ENCODE measurements at regions not wholly inside any gene's neighbourhood (a gene's known extent, or its start where the extent isn't known, plus 50 kb on each side); places are given as distances from the start of the nearest gene placed in this dataset.

DNA sequence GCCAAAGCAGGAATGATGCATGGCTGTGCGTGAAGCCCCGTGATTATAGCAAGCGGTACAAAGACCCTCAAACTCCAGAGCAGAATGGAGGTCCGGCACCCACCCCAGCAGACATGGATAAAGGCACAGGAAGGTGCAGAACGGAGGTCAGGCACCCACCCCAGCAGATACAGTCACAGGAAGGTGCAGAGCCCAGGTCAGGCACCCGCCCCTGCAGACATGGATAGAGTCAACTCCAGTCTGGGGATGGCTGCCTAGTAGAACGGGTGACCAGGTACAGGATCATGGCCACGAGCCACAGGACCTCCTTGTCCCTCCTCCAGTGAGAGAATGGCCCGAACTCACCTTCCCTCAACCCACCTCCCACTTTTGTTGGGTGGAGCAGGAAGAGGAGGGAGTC lies 318.3 kb upstream of the SALL3 start:
- intact Hi-C loops (cut with DNase I), result no loop called here
- H3K27me3 ChIP-seq, result peaks cover 0 to 15% (median 4%) of the 10 kb centered on the region in 3 donors
- WGBS, 2 donors, result 79 to 88% methylated on average over 9 of the region's 9 CpGs

DNA sequence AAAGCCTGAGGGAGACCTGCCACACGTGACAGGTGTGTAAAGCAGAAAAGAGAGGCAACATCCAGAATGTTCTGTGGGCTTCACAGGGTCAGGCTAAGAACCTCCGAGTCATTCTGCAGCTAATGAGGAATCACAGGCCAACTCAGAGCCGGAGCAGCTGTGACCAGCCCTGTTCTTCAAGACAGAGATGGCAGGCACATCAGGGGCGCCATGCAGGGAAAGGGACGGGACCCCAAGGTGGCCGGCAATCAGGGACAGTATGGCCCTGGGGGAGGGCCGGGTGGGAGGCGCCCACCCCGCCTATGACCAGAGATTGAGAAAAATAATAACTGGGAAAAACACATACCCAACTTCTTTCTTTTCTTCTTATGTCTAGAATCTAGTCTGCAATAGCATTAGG lies 316.7 kb upstream of the SALL3 start:
- H3K27me3 ChIP-seq, result peaks cover 0 to 15% (median 4%) of the 10 kb centered on the region in 3 donors
- no peak for TF ChIP-seq EP300 (IDR thresholded peaks at IDR 0.05)
- TF ChIP-seq POLR2AphosphoS5 (IDR thresholded peaks at IDR 0.05), result no peak
- TF ChIP-seq, protein P1, sequence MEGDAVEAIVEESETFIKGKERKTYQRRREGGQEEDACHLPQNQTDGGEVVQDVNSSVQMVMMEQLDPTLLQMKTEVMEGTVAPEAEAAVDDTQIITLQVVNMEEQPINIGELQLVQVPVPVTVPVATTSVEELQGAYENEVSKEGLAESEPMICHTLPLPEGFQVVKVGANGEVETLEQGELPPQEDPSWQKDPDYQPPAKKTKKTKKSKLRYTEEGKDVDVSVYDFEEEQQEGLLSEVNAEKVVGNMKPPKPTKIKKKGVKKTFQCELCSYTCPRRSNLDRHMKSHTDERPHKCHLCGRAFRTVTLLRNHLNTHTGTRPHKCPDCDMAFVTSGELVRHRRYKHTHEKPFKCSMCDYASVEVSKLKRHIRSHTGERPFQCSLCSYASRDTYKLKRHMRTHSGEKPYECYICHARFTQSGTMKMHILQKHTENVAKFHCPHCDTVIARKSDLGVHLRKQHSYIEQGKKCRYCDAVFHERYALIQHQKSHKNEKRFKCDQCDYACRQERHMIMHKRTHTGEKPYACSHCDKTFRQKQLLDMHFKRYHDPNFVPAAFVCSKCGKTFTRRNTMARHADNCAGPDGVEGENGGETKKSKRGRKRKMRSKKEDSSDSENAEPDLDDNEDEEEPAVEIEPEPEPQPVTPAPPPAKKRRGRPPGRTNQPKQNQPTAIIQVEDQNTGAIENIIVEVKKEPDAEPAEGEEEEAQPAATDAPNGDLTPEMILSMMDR (IDR thresholded peaks at IDR 0.05), result no peak
- TF ChIP-seq POLR2A (IDR thresholded peaks at IDR 0.05), result no peak
- 88 to 92% methylated on average over 9 of the region's 9 CpGs for WGBS, 2 donors
- intact Hi-C loops (cut with DNase I), result no loop called here
- DNase-seq, result no peak
- no peaks in the 10 kb centered on the region for H3K4me1 ChIP-seq
- no peak overlapping the region for H3K4me3 ChIP-seq
- H3K9me3 ChIP-seq, result no peaks in the 10 kb centered on the region
- H3K27ac ChIP-seq, result no peak overlapping the region
- no peaks in the 10 kb centered on the region for H3K36me3 ChIP-seq

More for the DNA sequence above, 318.3 kb upstream of the SALL3 start:
- Histone ChIP-seq H3K9me3 (no peaks in the 10 kb centered on the region), H3K4me3 (no peak overlapping the region), H3K27ac (no peak overlapping the region), H3K36me3 (no peaks in the 10 kb centered on the region), H3K4me1 (no peaks in the 10 kb centered on the region)
- TF ChIP-seq POLR2A (IDR thresholded peaks at IDR 0.05) (no peak), EP300 (IDR thresholded peaks at IDR 0.05) (no peak), POLR2AphosphoS5 (IDR thresholded peaks at IDR 0.05) (no peak)
- TF ChIP-seq, protein P1 (IDR thresholded peaks at IDR 0.05), result no peak
- no peak for DNase-seq

DNA sequence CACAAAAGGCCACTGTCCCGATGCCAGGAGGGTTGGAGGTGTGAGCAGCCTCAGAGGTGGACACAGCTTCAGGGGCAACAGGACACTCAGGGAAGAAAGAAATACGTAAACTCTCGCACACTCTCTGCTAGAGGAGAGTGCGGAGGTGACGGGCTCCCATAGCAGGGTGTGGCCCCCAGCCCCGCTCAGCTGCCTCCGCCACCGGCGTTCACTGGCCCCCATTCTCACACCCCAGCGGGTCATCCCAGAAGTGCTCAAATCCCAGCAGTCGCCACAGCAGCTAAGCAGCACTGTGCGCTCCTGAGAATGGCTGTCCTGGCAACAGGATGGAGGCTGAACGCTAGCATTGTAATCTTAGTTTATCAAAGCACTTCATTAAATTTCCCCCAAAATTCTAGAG lies 315.6 kb upstream of the SALL3 start:
- no peaks in the 10 kb centered on the region for H3K9me3 ChIP-seq
- H3K27me3 ChIP-seq, result peaks cover 0 to 13% (median 4%) of the 10 kb centered on the region in 3 donors
- H3K27ac ChIP-seq, result no peak overlapping the region
- no peaks in the 10 kb centered on the region for H3K36me3 ChIP-seq
- TF ChIP-seq POLR2A (IDR thresholded peaks at IDR 0.05) (no peak), POLR2AphosphoS5 (IDR thresholded peaks at IDR 0.05) (no peak), EP300 (IDR thresholded peaks at IDR 0.05) (no peak)
- TF ChIP-seq, protein P1 (IDR thresholded peaks at IDR 0.05), result no peak
- no peak for DNase-seq
- no peaks in the 10 kb centered on the region for H3K4me1 ChIP-seq
- 88% methylated on average over 13 of the region's 13 CpGs for WGBS, 2 donors
- H3K4me3 ChIP-seq, result no peak overlapping the region
- intact Hi-C loops (cut with DNase I), result no loop called here

DNA sequence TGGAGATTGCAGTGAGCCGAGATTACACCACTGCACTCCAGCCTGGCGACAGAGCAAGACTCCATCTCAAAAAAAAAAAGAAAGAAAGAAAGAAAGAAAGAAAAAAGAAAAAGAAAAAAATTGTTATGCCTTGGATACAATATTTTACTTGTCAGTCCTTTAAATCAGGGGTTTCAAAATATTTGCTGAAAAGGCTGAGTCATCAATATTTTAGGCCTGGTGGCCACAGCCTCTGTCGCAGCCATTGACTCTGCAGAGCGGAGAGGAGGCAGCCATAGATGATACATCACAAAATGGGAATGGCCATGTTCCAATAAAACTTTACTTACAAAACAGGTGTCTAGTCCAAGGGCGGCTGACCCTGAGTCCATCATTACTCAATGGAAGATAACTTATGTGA lies 314.8 kb upstream of the SALL3 start:
- WGBS, 2 donors, result 91 to 94% methylated on average over 5 of the region's 5 CpGs
- Histone ChIP-seq H3K4me3 (no peak overlapping the region), H3K27ac (no peak overlapping the region), H3K36me3 (no peaks in the 10 kb centered on the region), H3K9me3 (no peaks in the 10 kb centered on the region), H3K27me3 (peaks cover 0 to 6% (median under 1%) of the 10 kb centered on the region in 3 donors), H3K4me1 (no peaks in the 10 kb centered on the region)
- DNase-seq, result no peak
- intact Hi-C loops (cut with DNase I), result no loop called here
- no peak for TF ChIP-seq POLR2A (IDR thresholded peaks at IDR 0.05)
- TF ChIP-seq POLR2AphosphoS5 (IDR thresholded peaks at IDR 0.05), result no peak
- no peak for TF ChIP-seq EP300 (IDR thresholded peaks at IDR 0.05)
- TF ChIP-seq, protein P1 (IDR thresholded peaks at IDR 0.05), result no peak

DNA sequence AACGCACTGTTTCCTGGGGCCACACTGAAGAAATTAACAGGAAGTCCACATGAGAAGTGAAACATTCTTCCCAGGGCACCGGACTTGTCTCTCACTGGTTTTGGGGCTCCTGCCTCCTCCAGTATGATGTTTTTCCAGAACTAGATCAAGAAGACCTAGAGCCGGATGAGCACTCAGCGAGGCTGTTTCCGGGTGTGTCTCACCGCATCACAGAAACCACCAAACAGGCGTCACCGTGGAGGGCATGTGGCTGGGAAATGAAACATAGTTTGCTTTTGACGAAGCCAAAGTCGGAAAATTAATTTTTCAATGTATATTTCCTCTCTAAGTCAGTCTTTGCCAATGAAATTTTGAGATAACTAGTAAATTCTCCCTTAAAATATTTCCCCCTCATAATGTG lies 314.0 kb upstream of the SALL3 start:
- Histone ChIP-seq H3K4me3 (no peak overlapping the region), H3K27me3 (peaks cover 0 to under 1% (median 0%) of the 10 kb centered on the region in 3 donors), H3K36me3 (no peaks in the 10 kb centered on the region), H3K27ac (no peak overlapping the region), H3K4me1 (no peaks in the 10 kb centered on the region), H3K9me3 (no peaks in the 10 kb centered on the region)
- DNase-seq, result no peak
- TF ChIP-seq POLR2AphosphoS5 (IDR thresholded peaks at IDR 0.05) (no peak), EP300 (IDR thresholded peaks at IDR 0.05) (no peak), POLR2A (IDR thresholded peaks at IDR 0.05) (no peak)
- TF ChIP-seq, protein P1 (IDR thresholded peaks at IDR 0.05), result no peak
- intact Hi-C loops (cut with DNase I), result no loop called here
- 88 to 89% methylated on average over 10 of the region's 10 CpGs for WGBS, 2 donors

Measured in sigmoid colon (tissue), 6 donors.